Body of pancreas (tissue), 4 donors: ENCODE measurements at regions not wholly inside any gene's neighbourhood (a gene's known extent, or its start where the extent isn't known, plus 50 kb on each side); places are given as distances from the start of the nearest gene placed in this dataset.

Experiments used
- CTCF ChIP-seq, 7 experiments: fragments of 450-650 bp in 4 of 7; fragments of 200-600 bp in 3 of 7; sonication (generic) in 3 of 7; IDR thresholded peaks; one replicate each; pipeline ENCODE4 v1.5.1; 2016 to 2019; ENCODE audit warnings: antibody characterized with exemption in 7 of 7
- POLR2A ChIP-seq, 3 donors: fragments of 450-650 bp; IDR thresholded peaks; one replicate each; pipeline ENCODE4 v1.6.1; 2016; ENCODE audit warnings: antibody characterized with exemption in 3 of 3, mild to moderate bottlenecking in 2 of 3

DNA sequence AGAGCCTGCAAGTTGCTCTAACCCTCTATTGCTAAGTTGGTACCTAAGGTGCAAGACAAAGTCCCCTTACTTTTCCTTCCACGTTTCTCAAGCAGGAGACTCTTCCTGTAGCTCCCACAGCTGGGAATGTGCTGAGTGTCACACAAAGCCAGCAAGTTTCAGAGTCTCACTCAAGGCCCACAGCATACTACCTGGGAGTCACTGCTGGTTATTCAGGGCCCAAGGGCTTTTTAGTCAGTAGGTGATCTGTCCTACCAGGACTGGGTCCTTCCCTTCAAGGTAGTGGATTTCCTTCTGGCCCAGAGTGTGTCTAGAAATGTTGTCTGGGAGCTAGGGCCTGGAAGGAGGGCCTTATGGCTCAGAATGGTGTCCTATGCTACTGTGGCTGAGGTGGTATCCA, 261.9 kb upstream of the CITED2 start:
- TF ChIP-seq CTCF (IDR thresholded peaks at IDR 0.05) (no peak), POLR2A (IDR thresholded peaks at IDR 0.05) (no peak)
